ENCODE measurements at regions not wholly inside any gene's neighbourhood (a gene's known extent, or its start where the extent isn't known, plus 50 kb on each side); places are given as distances from the start of the nearest gene placed in this dataset.

DNA sequence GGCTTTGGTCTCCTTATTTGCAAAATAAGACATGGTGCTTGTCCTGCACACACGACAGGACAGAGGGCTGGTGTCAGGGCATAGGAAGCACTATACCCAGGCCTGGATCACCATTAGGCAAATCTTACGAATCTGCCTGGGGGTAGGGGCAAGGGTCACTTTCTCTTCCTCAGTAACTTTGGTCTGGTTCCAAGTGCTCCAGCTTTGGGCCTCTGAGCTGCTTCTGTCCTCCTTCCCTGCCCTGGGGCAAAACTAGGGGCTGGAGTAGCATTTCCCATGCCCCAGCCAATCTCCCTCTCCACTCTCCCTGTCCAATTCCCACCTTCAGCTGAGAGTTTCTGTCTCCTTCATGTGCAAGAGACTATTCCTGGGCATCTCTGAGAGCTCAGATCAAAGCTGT lies 123.7 kb upstream of the NECTIN1 start:
- Mint-ChIP-seq H3K4me3 (no peak overlapping the region), H3K27ac (no peak overlapping the region)
- ATAC-seq (ENCODE audit: poor library complexity) = no peak

GRCh38 chr11:119850822-119851409 lies 121.9 kb upstream of the NECTIN1 start:
- H3K4me1 Mint-ChIP-seq (ENCODE audit: low read depth) = no peaks in the 10 kb centered on the region
- H3K27me3 ChIP-seq (ENCODE audit: control insufficient read depth in 1 of 2, insufficient read depth in 2 of 2, low read length in 2 of 2) = peaks cover 0 to 2% of the 10 kb centered on the region in 2 experiments
- ATAC-seq (ENCODE audit: poor library complexity) (no peak), DNase-seq (no peak)
- intact Hi-C loops (cut with DNase I, micrococcal nuclease) = no loop called here
- no peak overlapping the region for H3K4me3 Mint-ChIP-seq
- no peaks in the 10 kb centered on the region for H3K36me3 Mint-ChIP-seq (ENCODE audit: low read depth)
- ChIA-PET CTCF (no interaction called here), POLR2A (no interaction called here)
- no peaks in the 10 kb centered on the region for H3K36me3 ChIP-seq (ENCODE audit: insufficient read depth, low read length)
- H3K4me1 ChIP-seq (ENCODE audit: insufficient read depth, low read length) = no peaks in the 10 kb centered on the region
- no peaks in the 10 kb centered on the region for H3K9me3 Mint-ChIP-seq
- H3K27ac Mint-ChIP-seq = no peak overlapping the region
- peaks cover 17% of the 10 kb centered on the region for H3K27me3 Mint-ChIP-seq
- H3K4me3 ChIP-seq (ENCODE audit: low read length) = no peak overlapping the region
- TF ChIP-seq, protein P1, sequence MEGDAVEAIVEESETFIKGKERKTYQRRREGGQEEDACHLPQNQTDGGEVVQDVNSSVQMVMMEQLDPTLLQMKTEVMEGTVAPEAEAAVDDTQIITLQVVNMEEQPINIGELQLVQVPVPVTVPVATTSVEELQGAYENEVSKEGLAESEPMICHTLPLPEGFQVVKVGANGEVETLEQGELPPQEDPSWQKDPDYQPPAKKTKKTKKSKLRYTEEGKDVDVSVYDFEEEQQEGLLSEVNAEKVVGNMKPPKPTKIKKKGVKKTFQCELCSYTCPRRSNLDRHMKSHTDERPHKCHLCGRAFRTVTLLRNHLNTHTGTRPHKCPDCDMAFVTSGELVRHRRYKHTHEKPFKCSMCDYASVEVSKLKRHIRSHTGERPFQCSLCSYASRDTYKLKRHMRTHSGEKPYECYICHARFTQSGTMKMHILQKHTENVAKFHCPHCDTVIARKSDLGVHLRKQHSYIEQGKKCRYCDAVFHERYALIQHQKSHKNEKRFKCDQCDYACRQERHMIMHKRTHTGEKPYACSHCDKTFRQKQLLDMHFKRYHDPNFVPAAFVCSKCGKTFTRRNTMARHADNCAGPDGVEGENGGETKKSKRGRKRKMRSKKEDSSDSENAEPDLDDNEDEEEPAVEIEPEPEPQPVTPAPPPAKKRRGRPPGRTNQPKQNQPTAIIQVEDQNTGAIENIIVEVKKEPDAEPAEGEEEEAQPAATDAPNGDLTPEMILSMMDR (IDR thresholded peaks at IDR 0.05) = no peak
- H3K9me3 ChIP-seq (ENCODE audit: control insufficient read depth in 1 of 2, insufficient read depth in 1 of 2, low read length in 2 of 2) = peaks cover 8 to 21% of the 10 kb centered on the region in 2 experiments
- no peak overlapping the region for H3K27ac ChIP-seq (ENCODE audit: low read depth in 1 of 2, low read length in 2 of 2)

More for the DNA sequence above, 123.7 kb upstream of the NECTIN1 start:
- CTCF ChIA-PET = no interaction called here
- Histone ChIP-seq H3K27me3 (ENCODE audit: control insufficient read depth in 1 of 2, insufficient read depth in 2 of 2, low read length in 2 of 2) (peaks cover 0 to 7% of the 10 kb centered on the region in 2 experiments), H3K4me3 (ENCODE audit: low read length) (no peak overlapping the region), H3K4me1 (ENCODE audit: insufficient read depth, low read length) (no peaks in the 10 kb centered on the region), H3K9me3 (ENCODE audit: control insufficient read depth in 1 of 2, insufficient read depth in 1 of 2, low read length in 2 of 2) (peaks cover 0 to 9% of the 10 kb centered on the region in 2 experiments), H3K27ac (ENCODE audit: low read depth in 1 of 2, low read length in 2 of 2) (no peak overlapping the region), H3K36me3 (ENCODE audit: insufficient read depth, low read length) (no peaks in the 10 kb centered on the region)
- intact Hi-C loops (cut with DNase I, micrococcal nuclease) = no loop called here
- H3K9me3 Mint-ChIP-seq = no peaks in the 10 kb centered on the region
- POLR2A ChIA-PET = no interaction called here
- no peaks in the 10 kb centered on the region for H3K36me3 Mint-ChIP-seq (ENCODE audit: low read depth)
- H3K4me1 Mint-ChIP-seq (ENCODE audit: low read depth) = no peaks in the 10 kb centered on the region
- peaks cover 23% of the 10 kb centered on the region for H3K27me3 Mint-ChIP-seq
- TF ChIP-seq, protein P1 (IDR thresholded peaks at IDR 0.05) = no peak
- DNase-seq = no peak

GRCh38 chr11:119849872-119850271 lies 120.9 kb upstream of the NECTIN1 start:
- ChIA-PET POLR2A (no interaction called here), CTCF (no interaction called here)
- peaks cover 8 to 30% of the 10 kb centered on the region in 2 experiments for H3K9me3 ChIP-seq (ENCODE audit: control insufficient read depth in 1 of 2, insufficient read depth in 1 of 2, low read length in 2 of 2)
- H3K36me3 ChIP-seq (ENCODE audit: insufficient read depth, low read length) = no peaks in the 10 kb centered on the region
- no peaks in the 10 kb centered on the region for H3K4me1 ChIP-seq (ENCODE audit: insufficient read depth, low read length)
- no peak for ATAC-seq (ENCODE audit: poor library complexity)
- H3K27ac ChIP-seq (ENCODE audit: low read depth in 1 of 2, low read length in 2 of 2) = no peak overlapping the region
- H3K9me3 Mint-ChIP-seq = no peaks in the 10 kb centered on the region
- H3K27me3 ChIP-seq (ENCODE audit: control insufficient read depth in 1 of 2, insufficient read depth in 2 of 2, low read length in 2 of 2) = peaks cover 0 to 2% of the 10 kb centered on the region in 2 experiments
- peaks cover 14% of the 10 kb centered on the region for H3K27me3 Mint-ChIP-seq
- H3K4me3 ChIP-seq (ENCODE audit: low read length) = no peak overlapping the region
- TF ChIP-seq, protein P1 (IDR thresholded peaks at IDR 0.05) = no peak
- H3K4me1 Mint-ChIP-seq (ENCODE audit: low read depth) = no peaks in the 10 kb centered on the region
- DNase-seq = no peak
- intact Hi-C loops (cut with DNase I, micrococcal nuclease) = no loop called here
- no peak overlapping the region for H3K27ac Mint-ChIP-seq
- H3K4me3 Mint-ChIP-seq = no peak overlapping the region
- H3K36me3 Mint-ChIP-seq (ENCODE audit: low read depth) = no peaks in the 10 kb centered on the region
